PFSK-1 (cell line): ENCODE measurements at regions not wholly inside any gene's neighbourhood (a gene's known extent, or its start where the extent isn't known, plus 50 kb on each side); places are given as distances from the start of the nearest gene placed in this dataset.

ENCODE experiments used
- POLR2AphosphoS5 ChIP-seq: IDR thresholded peaks from 2 replicates; pipeline ENCODE4 v1.6.1; 2012; ENCODE audit warnings: low read depth, mild to moderate bottlenecking, control low read depth, low read length, moderate library complexity
- REST ChIP-seq, 2 experiments: IDR thresholded peaks; 2 replicates each; pipeline versions ENCODE4 v1.6.1 to v1.8.0; 2011 to 2012; ENCODE audit warnings: low read depth in 2 of 2, low read length in 2 of 2, control low read depth in 1 of 2, inconsistent platforms in 1 of 2, mild to moderate bottlenecking in 1 of 2, moderate library complexity in 1 of 2; ENCODE audit not compliant: insufficient read depth in 1 of 2
- SIN3A ChIP-seq: IDR thresholded peaks from 2 replicates; pipeline ENCODE4 v1.6.1; 2012; ENCODE audit warnings: mild to moderate bottlenecking, low read length, moderate library complexity, borderline replicate concordance; ENCODE audit not compliant: insufficient read depth
- TAF1 ChIP-seq: IDR thresholded peaks from 2 replicates; pipeline ENCODE4 v1.6.1; 2012; ENCODE audit warnings: low read length, control low read depth, borderline replicate concordance; ENCODE audit not compliant: insufficient read depth

DNA sequence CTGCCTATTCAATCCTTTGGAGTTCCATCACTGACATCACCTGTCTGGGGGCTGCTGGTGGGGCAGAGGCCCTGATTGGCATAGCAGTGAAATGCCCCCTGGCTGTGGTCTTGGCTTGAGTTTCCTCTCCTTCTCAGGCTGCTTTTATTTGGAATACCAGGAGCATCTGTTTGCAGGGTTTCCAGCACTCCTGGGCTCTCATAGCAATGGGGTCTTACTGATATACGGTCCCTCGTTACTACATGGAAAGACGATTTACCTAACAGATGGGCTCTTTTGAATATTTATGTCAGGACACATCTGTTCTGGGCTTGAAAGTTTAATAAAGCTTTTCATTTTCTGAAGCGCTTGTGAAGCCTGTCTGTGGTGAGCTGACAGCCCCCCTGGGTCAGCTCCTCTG, 230.3 kb downstream of the SLC4A3 start:
- TF ChIP-seq SIN3A (no peak), POLR2AphosphoS5 (no peak), TAF1 (no peak), REST (IDR thresholded peaks at IDR 0.05; ENCODE audit: insufficient read depth in 1 of 2, low read depth in 2 of 2, low read length in 2 of 2) (no peak)
